Hepatocyte (in vitro differentiated cells): ENCODE measurements at regions not wholly inside any gene's neighbourhood (a gene's known extent, or its start where the extent isn't known, plus 50 kb on each side); places are given as distances from the start of the nearest gene placed in this dataset.

Experiments
- DNase-seq: peaks from one replicate; pipeline ENCODE4 v3.0.0-alpha.2; 2016; ENCODE audit warnings: low spot score
- H2AFZ ChIP-seq: fragments of 200-600 bp; sonication (generic); 2 replicates; pipeline ENCODE4 v1.6.0; 2016; ENCODE audit warnings: antibody characterized with exemption, mild to moderate bottlenecking
- H3K27ac ChIP-seq: fragments of 200-600 bp; sonication (generic); 2 replicates; pipeline ENCODE4 v1.5.1; 2016; ENCODE audit warnings: mild to moderate bottlenecking
- H3K27me3 ChIP-seq: fragments of 200-600 bp; sonication (generic); 2 replicates; pipeline ENCODE4 v1.6.1; 2016
- H3K36me3 ChIP-seq: fragments of 200-600 bp; sonication (generic); replicated peaks from 2 replicates; pipeline ENCODE4 v1.5.1; 2016; ENCODE audit warnings: low read depth; ENCODE audit not compliant: insufficient read depth
- H3K4me1 ChIP-seq: fragments of 200-600 bp; sonication (generic); 2 replicates; pipeline ENCODE4 v1.5.1; 2016; ENCODE audit warnings: mild to moderate bottlenecking, moderate library complexity; ENCODE audit not compliant: insufficient read depth
- H3K4me2 ChIP-seq: fragments of 200-600 bp; sonication (generic); 2 replicates; pipeline ENCODE4 v1.6.0; 2016
- H3K4me3 ChIP-seq: fragments of 200-600 bp; sonication (generic); 2 replicates; pipeline ENCODE4 v1.5.1; 2016; ENCODE audit warnings: mild to moderate bottlenecking
- H3K79me2 ChIP-seq: fragments of 200-600 bp; sonication (generic); 2 replicates; pipeline ENCODE4 v1.6.0; 2017; ENCODE audit warnings: mild to moderate bottlenecking
- H3K9me2 ChIP-seq: fragments of 200-600 bp; sonication (generic); replicated peaks from 2 replicates; pipeline ENCODE4 v1.6.0; 2017; ENCODE audit warnings: mild to moderate bottlenecking; ENCODE audit not compliant: insufficient read depth
- H3K9me3 ChIP-seq: fragments of 200-600 bp; sonication (generic); 2 replicates; pipeline ENCODE4 v1.5.1; 2016; ENCODE audit warnings: low read depth, mild to moderate bottlenecking
- H4K20me1 ChIP-seq: fragments of 200-600 bp; sonication (generic); 2 replicates; pipeline ENCODE4 v1.6.0; 2016; ENCODE audit warnings: mild to moderate bottlenecking; ENCODE audit not compliant: insufficient read depth, poor library complexity, severe bottlenecking
- EZH2 ChIP-seq: fragments of 200-600 bp; sonication (generic); IDR thresholded peaks from 2 replicates; pipeline ENCODE4 v1.6.1; 2016; ENCODE audit warnings: antibody characterized with exemption, mild to moderate bottlenecking, borderline replicate concordance
- EZH2phosphoT487 ChIP-seq: fragments of 200-600 bp; sonication (generic); IDR thresholded peaks from one replicate; pipeline ENCODE4 v1.6.1; 2018; ENCODE audit warnings: antibody characterized with exemption, mild to moderate bottlenecking, low read depth, moderate library complexity; ENCODE audit not compliant: unreplicated experiment, severe bottlenecking
- WGBS: methylation state at CpG from one replicate; pipeline ENCODE4 v1.1.6; 2016; ENCODE audit warnings: low lambda C conversion rate; ENCODE audit errors: missing lambda C conversion rate; 5-methylcytosine and 5-hydroxymethylcytosine counted together
- TF ChIP-seq, protein P1 (sequence below): fragments of 200-600 bp; sonication (generic); IDR thresholded peaks from 2 replicates; pipeline ENCODE4 v1.5.1; 2016; ENCODE audit warnings: antibody characterized with exemption, mild to moderate bottlenecking; ENCODE audit not compliant: poor library complexity

DNA sequence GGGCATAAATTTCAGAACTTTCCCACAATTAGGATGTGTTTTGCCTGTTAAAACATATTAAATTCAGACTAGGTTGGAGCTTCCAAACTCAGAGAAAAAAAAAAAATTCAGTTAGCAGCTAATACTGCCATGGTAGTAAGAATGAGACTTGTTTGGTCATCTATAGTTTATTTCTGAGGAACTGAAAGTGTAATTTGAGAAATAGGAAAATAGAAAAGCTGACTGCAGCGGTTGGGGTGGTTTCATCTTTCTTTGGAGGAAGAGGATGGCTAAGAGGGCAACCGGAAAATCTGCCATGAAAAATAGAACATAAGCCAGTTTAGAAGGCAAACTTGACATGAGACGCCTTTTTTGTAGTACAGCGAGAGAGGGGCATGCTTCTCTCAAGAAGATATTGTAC is 371.2 kb upstream of the ROBO2 start:
- H3K36me3 ChIP-seq: no peaks in the 10 kb centered on the region
- H3K9me2 ChIP-seq: no peaks in the 10 kb centered on the region
- H3K9me3 ChIP-seq: no peaks in the 10 kb centered on the region
- H3K27me3 ChIP-seq: no peaks in the 10 kb centered on the region
- H4K20me1 ChIP-seq: no peaks in the 10 kb centered on the region
- 88% methylated on average over 4 of the region's 4 CpGs for WGBS
- no peaks in the 10 kb centered on the region for H3K79me2 ChIP-seq
- no peak for DNase-seq
- peak overlapping the region; percentile 30 for H2AFZ ChIP-seq
- no peak overlapping the region for H3K4me2 ChIP-seq
- no peak for TF ChIP-seq EZH2phosphoT487
- TF ChIP-seq EZH2: no peak
- TF ChIP-seq, protein P1, sequence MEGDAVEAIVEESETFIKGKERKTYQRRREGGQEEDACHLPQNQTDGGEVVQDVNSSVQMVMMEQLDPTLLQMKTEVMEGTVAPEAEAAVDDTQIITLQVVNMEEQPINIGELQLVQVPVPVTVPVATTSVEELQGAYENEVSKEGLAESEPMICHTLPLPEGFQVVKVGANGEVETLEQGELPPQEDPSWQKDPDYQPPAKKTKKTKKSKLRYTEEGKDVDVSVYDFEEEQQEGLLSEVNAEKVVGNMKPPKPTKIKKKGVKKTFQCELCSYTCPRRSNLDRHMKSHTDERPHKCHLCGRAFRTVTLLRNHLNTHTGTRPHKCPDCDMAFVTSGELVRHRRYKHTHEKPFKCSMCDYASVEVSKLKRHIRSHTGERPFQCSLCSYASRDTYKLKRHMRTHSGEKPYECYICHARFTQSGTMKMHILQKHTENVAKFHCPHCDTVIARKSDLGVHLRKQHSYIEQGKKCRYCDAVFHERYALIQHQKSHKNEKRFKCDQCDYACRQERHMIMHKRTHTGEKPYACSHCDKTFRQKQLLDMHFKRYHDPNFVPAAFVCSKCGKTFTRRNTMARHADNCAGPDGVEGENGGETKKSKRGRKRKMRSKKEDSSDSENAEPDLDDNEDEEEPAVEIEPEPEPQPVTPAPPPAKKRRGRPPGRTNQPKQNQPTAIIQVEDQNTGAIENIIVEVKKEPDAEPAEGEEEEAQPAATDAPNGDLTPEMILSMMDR: no peak
- H3K4me1 ChIP-seq: no peaks in the 10 kb centered on the region
- H3K27ac ChIP-seq: peak overlapping the region; percentile 43
- no peak overlapping the region for H3K4me3 ChIP-seq

DNA sequence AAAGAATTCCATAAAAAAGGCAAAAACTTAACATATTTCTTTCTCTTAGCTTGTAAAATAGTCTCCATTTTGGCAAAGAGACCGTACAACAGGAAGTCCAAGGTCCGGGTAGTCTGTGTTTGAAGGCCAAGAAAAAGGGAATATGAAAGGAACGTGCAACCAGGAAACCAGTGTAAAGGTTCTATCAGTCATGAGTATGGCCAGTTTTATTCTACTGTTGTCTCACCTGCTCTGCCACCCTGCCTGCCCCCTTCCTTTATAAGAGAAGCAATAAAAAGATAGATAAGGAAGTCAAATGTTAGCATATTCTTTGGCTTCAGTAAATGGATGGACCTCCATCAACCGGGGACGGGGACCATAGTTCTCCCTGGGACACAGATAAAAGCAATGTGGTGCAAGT is 370.6 kb upstream of the ROBO2 start:
- TF ChIP-seq EZH2phosphoT487 (no peak), EZH2 (no peak)
- TF ChIP-seq, protein P1: no peak

DNA sequence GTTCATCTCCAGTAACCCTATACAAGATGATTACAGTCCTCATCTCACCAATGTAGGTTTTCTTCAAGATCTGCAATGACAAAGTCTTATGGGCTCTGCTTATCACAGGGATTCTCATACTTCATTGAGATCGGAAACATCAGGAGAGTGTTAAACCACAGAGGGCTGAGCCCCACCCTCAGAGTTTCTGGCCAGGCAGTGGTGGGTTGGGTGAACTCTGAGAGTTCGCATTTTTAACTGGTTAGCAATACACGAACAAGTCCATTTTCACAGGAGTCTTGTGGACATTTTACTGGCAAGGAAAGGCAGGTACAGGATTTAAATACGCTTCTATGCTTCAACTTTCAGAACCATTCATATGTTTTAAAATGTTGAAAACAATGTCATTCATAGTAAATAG is 366.7 kb upstream of the ROBO2 start:
- Histone ChIP-seq H2AFZ (peak overlapping the region; percentile 1), H3K4me3 (no peak overlapping the region), H3K4me1 (no peaks in the 10 kb centered on the region), H3K4me2 (no peak overlapping the region), H3K27me3 (no peaks in the 10 kb centered on the region), H3K79me2 (no peaks in the 10 kb centered on the region), H4K20me1 (no peaks in the 10 kb centered on the region), H3K9me3 (no peaks in the 10 kb centered on the region), H3K36me3 (no peaks in the 10 kb centered on the region), H3K27ac (no peak overlapping the region), H3K9me2 (no peaks in the 10 kb centered on the region)
- 58% methylated on average over 4 of the region's 4 CpGs for WGBS
- DNase-seq: no peak
- no peak for TF ChIP-seq EZH2
- TF ChIP-seq, protein P1: no peak
- TF ChIP-seq EZH2phosphoT487: no peak

More for the DNA sequence above, 370.6 kb upstream of the ROBO2 start:
- H4K20me1 ChIP-seq: no peaks in the 10 kb centered on the region
- no peaks in the 10 kb centered on the region for H3K9me2 ChIP-seq
- H3K4me1 ChIP-seq: no peaks in the 10 kb centered on the region
- H3K4me3 ChIP-seq: no peak overlapping the region
- WGBS: 65% methylated on average over 5 of the region's 5 CpGs
- no peaks in the 10 kb centered on the region for H3K9me3 ChIP-seq
- DNase-seq: peak; percentile 16
- H2AFZ ChIP-seq: peak overlapping the region; percentile 30
- H3K79me2 ChIP-seq: no peaks in the 10 kb centered on the region
- H3K4me2 ChIP-seq: no peak overlapping the region
- H3K27me3 ChIP-seq: no peaks in the 10 kb centered on the region
- peak overlapping the region; percentile 43 for H3K27ac ChIP-seq
- H3K36me3 ChIP-seq: no peaks in the 10 kb centered on the region

DNA sequence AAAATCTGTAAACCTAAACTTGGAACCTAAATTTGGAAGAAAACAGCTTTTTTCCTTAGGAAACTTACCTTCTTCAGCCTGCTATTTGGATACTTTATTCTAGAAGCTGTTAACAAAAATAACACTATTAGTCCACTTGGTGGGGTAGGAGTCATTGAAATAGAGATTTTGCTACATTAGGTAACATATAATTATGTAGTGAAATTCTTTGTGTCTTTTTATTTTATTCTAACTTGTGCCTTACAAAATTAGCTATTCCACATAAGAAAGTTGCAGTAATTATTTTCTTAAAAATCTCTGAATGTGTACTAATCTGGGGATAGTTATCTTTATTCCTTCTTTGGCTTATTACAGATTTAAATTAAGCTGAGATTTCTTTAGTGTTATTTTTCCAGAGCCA is 360.4 kb upstream of the ROBO2 start:
- H3K4me1 ChIP-seq: no peaks in the 10 kb centered on the region
- no peak overlapping the region for H3K4me3 ChIP-seq
- H3K4me2 ChIP-seq: no peak overlapping the region
- H3K9me3 ChIP-seq: no peaks in the 10 kb centered on the region
- H4K20me1 ChIP-seq: no peaks in the 10 kb centered on the region
- H3K79me2 ChIP-seq: no peaks in the 10 kb centered on the region
- H2AFZ ChIP-seq: no peak overlapping the region
- H3K27ac ChIP-seq: no peak overlapping the region
- no peaks in the 10 kb centered on the region for H3K36me3 ChIP-seq
- no peak for DNase-seq
- TF ChIP-seq, protein P1: peak; percentile 48
- TF ChIP-seq EZH2phosphoT487: no peak
- H3K9me2 ChIP-seq: no peaks in the 10 kb centered on the region
- H3K27me3 ChIP-seq: no peaks in the 10 kb centered on the region
